Posterior vena cava (tissue), 2 donors: ENCODE measurements at regions not wholly inside any gene's neighbourhood (a gene's known extent, or its start where the extent isn't known, plus 50 kb on each side); places are given as distances from the start of the nearest gene placed in this dataset.
A peak's percentile ranks its signal among the peaks of the same experiment; 100 is the strongest.

Experiments used
- DNase-seq: peaks from one replicate; pipeline ENCODE4 v3.0.0-alpha.2; 2020; ENCODE audit warnings: low spot score
- intact Hi-C, 2 donors: fragments of 100-400 bp; cut with DNase I; formaldehyde crosslinking; loops; one replicate each; pipeline versions ENCODE4 v1.14.1 to v1.14.2; 2022 to 2023
- donor health status: DM: yes; HTN: yes; CAD: no.
- donor health status: DM: yes; HTN: yes; CAD: no.

- no peak for DNase-seq
Measured at GRCh38 chr4:123488916-123489315, 92.3 kb downstream of the SPRY1 start.

DNA sequence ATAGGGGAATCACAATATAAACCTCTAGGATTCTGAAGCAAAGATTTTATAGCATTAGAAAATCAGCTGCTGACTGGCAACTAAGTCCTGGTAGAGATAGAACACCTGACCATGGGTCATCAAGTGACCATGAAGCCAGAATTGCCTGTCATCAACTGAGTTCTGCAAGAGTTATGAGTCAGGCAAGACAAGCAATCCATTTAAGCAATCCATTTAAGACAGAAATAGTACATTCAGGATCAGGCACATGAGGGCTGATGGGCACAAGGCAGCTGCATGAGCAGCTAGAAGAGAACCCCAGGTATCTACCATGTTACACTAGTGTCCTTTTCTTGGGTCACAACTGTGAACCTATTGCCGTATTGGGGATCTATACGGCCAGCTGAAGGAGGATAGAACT lies 98.9 kb downstream of the SPRY1 start:
- DNase-seq, result no peak
- intact Hi-C loops, result no loop called here

More at GRCh38 chr4:123488916-123489315, 92.3 kb downstream of the SPRY1 start:
- intact Hi-C loops, result no loop called here

DNA sequence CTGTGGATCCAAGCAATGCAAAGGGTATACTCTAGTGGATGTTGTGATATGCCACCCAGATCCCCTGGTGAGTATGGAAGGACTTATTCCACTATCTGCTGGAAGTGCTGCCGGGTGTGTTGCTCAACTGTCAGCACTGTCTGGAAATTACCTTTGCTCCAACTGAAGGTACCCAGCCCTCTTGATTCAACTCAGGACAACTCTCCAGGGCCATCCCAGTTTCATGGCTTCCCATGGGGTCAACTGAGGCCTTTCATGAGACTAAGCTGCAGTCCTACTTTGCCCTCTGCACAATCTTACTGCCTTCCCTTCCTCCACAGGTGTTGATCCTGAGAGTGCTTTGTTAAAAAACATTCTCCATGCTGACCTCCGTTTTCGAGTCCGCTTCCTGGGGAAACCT lies 99.8 kb downstream of the SPRY1 start:
- no peak for DNase-seq
- intact Hi-C loops, result no loop called here

GRCh38 chr4:123497340-123497739 lies 100.7 kb downstream of the SPRY1 start:
- no peak for DNase-seq
- intact Hi-C loops, result no loop called here

GRCh38 chr4:123501733-123502132 lies 105.1 kb downstream of the SPRY1 start:
- DNase-seq, result no peak
- intact Hi-C loops, result no loop called here

- DNase-seq, result no peak
- intact Hi-C loops, result no loop called here
Measured at GRCh38 chr4:123503698-123504363, 107.2 kb downstream of the SPRY1 start.

- DNase-seq, result peak; percentile 85
- intact Hi-C loops, result no loop called here
Measured at GRCh38 chr4:123505095-123506010, 108.8 kb downstream of the SPRY1 start.

DNA sequence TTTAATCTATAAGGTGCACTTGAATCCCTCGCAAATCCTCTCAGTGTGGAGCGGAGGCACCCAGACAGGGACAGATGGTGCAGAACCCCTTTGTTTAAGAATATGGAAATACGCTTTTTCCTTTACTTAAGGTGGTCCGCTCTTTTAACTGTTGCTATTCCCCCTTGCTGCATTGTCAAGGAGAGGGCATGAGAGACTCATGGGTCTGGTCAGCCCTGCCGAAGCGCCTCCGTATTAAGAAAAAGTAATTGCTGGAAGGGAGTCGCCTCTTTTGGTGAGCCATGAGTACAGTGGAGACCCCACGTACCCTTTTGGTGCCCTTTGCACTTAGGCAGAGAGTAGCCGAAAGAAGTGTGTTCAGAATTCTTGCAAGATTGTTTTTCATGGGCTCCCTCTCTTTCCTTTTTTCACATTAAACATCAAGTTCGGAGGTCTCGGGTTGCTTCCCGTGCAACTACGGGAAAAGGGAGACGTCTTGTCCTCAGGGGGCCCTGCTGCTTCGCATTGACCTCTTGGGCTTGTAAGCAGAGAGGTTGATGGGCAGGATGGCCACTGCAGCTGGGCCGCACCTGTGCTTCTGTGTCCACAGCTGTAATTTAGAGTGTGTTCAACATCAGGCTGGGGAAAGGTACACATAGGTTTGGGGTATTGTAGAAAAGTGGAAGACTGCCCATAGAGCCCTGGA lies 109.6 kb downstream of the SPRY1 start:
- intact Hi-C loops, result no loop called here
- no peak for DNase-seq

DNA sequence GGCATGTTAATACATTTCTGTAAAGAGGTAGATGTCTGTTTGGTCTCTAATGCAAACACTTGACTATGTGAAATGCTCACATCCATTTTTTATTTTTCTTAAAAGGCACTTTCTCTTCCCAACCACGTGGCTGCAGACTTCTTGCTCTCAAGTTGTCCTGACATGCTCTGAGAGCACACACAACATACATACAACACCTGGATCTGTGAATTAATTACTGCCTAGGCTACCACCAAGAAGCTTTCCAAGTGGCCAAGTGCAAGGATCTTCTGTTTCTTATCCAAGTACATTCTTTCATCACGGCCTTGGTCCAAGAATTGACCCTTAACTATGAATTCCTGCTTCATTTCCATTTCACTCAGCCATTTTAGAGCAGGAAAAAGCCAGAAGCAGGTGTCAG lies 110.8 kb downstream of the SPRY1 start:
- DNase-seq, result no peak
- intact Hi-C loops, result no loop called here

DNA sequence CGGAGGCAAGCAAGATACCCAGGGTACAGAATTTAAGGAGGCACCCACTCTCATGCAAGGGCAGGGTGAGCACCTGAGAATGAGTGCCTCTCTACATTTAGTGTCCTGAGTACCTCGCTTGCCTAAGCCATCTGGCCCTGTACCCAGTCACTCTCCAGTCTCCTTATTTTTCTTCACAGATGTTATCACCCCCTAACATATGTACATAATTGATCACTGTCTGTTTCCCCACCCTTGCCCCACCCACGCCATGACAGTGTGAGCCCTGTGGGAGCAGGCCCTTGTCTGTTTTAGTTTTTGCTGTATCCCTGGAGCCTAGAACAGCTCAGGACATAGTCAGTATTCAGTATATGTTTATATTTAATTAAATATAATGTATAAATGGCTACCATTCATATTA lies 113.6 kb downstream of the SPRY1 start:
- DNase-seq, result no peak
- intact Hi-C loops, result no loop called here

- intact Hi-C loops, result no loop called here
- DNase-seq, result no peak
Measured at GRCh38 chr4:123510659-123511058, 114.1 kb downstream of the SPRY1 start.

- intact Hi-C loops, result no loop called here
- DNase-seq, result no peak
Measured at GRCh38 chr4:123516576-123516975, 120.0 kb downstream of the SPRY1 start.

DNA sequence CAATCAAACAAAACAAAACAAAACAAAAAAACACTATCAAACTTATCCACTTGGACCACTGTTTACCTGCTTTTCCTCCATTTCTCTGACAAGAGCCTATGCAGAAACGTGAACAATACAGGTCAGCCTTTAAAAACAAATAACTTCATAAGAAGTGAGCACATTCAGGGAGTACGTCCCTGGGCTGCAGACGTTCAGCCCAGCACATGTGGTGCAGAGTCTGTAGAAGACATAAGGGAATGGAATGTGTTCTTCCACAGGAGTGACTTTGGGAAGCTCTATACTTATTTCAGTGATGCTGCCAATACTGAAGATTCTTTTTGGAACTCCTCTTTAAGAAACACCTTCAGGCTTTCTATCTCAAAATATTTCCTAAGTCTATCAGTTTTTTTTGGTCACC lies 120.6 kb downstream of the SPRY1 start:
- intact Hi-C loops, result no loop called here
- no peak for DNase-seq

DNA sequence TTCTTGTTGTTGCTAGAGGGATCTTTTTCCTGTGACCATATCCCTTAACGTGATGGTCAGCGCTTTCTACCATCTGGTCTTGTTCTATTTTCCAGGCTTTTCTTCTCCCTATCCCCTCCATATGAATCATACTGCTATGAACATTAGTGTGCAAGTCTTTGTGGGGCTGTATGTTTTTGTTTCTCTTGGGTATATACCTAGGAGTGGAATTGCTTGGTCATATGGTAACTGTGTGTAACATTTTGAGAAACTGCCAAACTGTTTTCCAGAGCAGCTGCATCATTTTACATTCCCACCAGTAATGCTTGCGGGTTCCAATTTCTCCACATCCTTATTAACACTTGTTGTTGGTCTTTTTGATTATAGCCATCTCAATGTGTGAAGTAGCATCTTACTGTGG lies 121.4 kb downstream of the SPRY1 start:
- no peak for DNase-seq
- intact Hi-C loops, result no loop called here

DNA sequence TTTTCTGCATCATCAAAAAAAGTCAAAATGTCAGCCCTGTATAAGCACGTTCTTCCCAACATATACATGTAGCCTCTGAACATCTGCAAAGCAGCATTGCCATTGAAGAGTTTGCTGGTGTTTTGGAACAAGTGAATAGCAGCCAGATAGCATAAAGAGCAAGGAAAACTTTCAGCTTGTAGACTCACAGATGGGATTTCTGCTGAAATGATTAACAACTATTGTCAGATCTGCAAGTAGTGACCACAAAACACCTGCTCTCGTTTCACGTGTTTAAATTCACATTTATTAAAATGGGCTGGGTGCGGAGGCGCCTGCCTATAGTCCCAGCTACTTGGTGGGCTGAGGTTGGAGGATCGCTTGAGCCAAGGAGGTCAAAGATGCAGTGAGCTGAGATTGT lies 123.7 kb downstream of the SPRY1 start:
- no peak for DNase-seq
- intact Hi-C loops, result no loop called here

DNA sequence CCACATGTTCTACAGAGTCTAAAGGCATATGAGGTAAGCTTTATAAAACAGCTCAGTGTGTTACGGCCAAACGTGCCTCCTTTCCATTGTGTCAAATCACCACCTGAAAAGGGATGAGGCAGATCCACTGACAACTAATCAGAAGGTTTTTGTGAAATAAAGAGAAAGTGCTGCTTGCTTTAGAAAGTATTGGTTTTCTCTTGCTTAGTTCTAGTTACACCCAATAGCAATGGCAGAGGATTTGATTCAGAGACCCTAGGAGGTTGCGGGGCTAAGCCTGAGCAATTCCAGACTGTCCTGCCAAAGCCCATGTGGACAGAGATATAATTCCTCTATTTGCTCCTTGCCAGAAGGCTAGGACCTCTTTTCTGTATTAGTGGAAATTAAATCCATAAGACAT lies 125.5 kb downstream of the SPRY1 start:
- intact Hi-C loops, result no loop called here
- DNase-seq, result no peak

- intact Hi-C loops, result no loop called here
- DNase-seq, result no peak
Measured at GRCh38 chr4:123522646-123523045, 126.1 kb downstream of the SPRY1 start.

DNA sequence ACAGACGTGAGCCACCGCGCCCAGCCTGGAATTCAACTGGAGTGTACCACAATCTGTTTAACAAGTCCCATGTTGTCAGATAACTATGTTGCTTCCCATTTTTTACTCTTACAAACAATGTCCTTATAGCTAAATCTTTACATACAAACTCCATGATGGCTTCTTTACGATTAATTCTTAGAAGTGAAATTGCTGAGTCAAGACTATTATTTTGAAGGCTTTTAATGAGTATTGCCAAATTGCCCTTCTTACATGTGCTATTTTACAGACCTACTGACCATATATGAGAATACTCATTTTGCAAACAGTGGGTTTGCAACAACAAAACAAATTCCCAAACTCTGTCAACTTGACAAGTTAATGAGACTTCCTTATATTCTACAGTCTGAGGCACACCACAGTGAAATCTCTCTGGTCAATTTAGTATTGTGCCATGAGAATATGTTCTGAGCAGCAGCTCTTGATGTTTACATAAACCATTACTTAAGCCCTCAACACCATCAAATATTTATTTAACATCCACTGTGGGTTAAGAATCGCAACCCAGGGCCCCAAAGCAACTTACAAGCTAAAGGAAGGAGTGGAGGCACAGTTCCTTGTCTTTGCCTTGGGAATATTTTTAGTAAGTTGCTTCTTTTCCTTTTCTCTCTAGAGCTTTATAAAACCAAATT lies 128.5 kb downstream of the SPRY1 start:
- intact Hi-C loops, result no loop called here

GRCh38 chr4:123526511-123526910 lies 129.9 kb downstream of the SPRY1 start:
- DNase-seq, result no peak
- intact Hi-C loops, result no loop called here

More for the DNA sequence above, 128.5 kb downstream of the SPRY1 start:
- no peak for DNase-seq
